HCT116 (cell line): ENCODE measurements at regions not wholly inside any gene's neighbourhood (a gene's known extent, or its start where the extent isn't known, plus 50 kb on each side); places are given as distances from the start of the nearest gene placed in this dataset.

Experiments
- ATAC-seq: fragments of 200-7000 bp; cut with Tn5 transposase; 2 replicates; pipeline ENCODE4 v1.9.1; 2020; ENCODE audit warnings: mild to moderate bottlenecking, moderate library complexity
- BruUV-seq: library from RNA; stranded (reverse); fragments of 400-500 nt; replicated peaks from 2 replicates; lab custom pipeline; 2021; lab: Mats Ljungman, UMichigan
- CTCF ChIA-PET: fragments of 300-600 bp; sonication (Branson Sonifier 250); formaldehyde crosslinking; loops from one replicate; lab custom pipeline; 2021; ENCODE audit warnings: antibody characterized with exemption; lab: Charles Lee
- POLR2A ChIA-PET: fragments of 300-600, 350-600 bp; sonication (Branson Sonifier 250); formaldehyde crosslinking; loops from one replicate; lab custom pipeline; 2021; ENCODE audit warnings: antibody characterized with exemption; lab: Charles Lee
- RAD21 ChIA-PET, 2 experiments: fragments of 300-600 bp; sonication (Branson Sonifier 250); formaldehyde crosslinking; loops; one replicate each; lab custom pipeline; 2023; ENCODE audit warnings: low total read pairs in 2 of 2; ENCODE audit not compliant: uncharacterized antibody in 2 of 2, unreplicated experiment in 2 of 2, low non-redundant PET in 1 of 2; lab: Charles Lee
- DNase-seq: peaks from one replicate; pipeline ENCODE4 v3.0.0-alpha.2; 2010; ENCODE audit warnings: low read depth, low spot score
- H2AFZ ChIP-seq: fragments of 200-600 bp; shearing (Covaris generic), sonication (generic); 2 replicates; pipeline ENCODE4 v1.6.1; 2017; ENCODE audit warnings: low read depth, mixed run types, mixed read lengths, antibody characterized with exemption, low read length; ENCODE audit not compliant: poor library complexity, severe bottlenecking
- H3K27ac ChIP-seq: 2 replicates; pipeline ENCODE4 v1.5.1; 2012; ENCODE audit warnings: low read depth, low read length
- H3K27me3 ChIP-seq: fragments of 200-600 bp; sonication (generic); 2 replicates; pipeline ENCODE4 v1.6.1; 2016; ENCODE audit warnings: mixed run types, low read length, mixed read lengths; ENCODE audit not compliant: insufficient read depth
- H3K36me3 ChIP-seq, 2 experiments: fragments of 200-500 bp in 1 of 2; fragments of 200-600 bp in 1 of 2; sonication (Bioruptor generic) in 1 of 2; sonication (generic) in 1 of 2; 2 replicates each; pipeline versions ENCODE4 v1.5.1 to v1.6.1; 2014 to 2016; ENCODE audit warnings: low read length in 2 of 2, inconsistent platforms in 1 of 2, mixed read lengths in 1 of 2, mixed run types in 1 of 2; ENCODE audit not compliant: insufficient read depth in 2 of 2, control insufficient read depth in 1 of 2
- H3K4me1 ChIP-seq, 2 experiments: fragments of 200-600 bp in 1 of 2; sonication (generic) in 1 of 2; 2 replicates each; pipeline versions ENCODE4 v1.5.1 to v1.6.1; 2012 to 2017; ENCODE audit warnings: low read length in 2 of 2, inconsistent platforms in 1 of 2, mild to moderate bottlenecking in 1 of 2, mixed read lengths in 1 of 2, mixed run types in 1 of 2, moderate library complexity in 1 of 2; ENCODE audit not compliant: insufficient read depth in 2 of 2, control insufficient read depth in 1 of 2
- H3K4me2 ChIP-seq: fragments of 200-600 bp; sonication (generic); 2 replicates; pipeline ENCODE4 v1.6.1; 2017; ENCODE audit warnings: mixed run types, low read length, mixed read lengths
- H3K4me3 ChIP-seq, 2 experiments: fragments of 200-600 bp in 1 of 2; sonication (generic) in 1 of 2; replicated peaks in 1 of 2; 2 replicates each; pipeline ENCODE4 v1.5.1; 2011 to 2016; ENCODE audit warnings: low read length in 2 of 2, control low read depth in 1 of 2, low read depth in 1 of 2, mild to moderate bottlenecking in 1 of 2, mixed read lengths in 1 of 2, mixed run types in 1 of 2
- H3K79me2 ChIP-seq: fragments of 200-600 bp; sonication (generic); 2 replicates; pipeline ENCODE4 v1.6.1; 2017; ENCODE audit warnings: mild to moderate bottlenecking, mixed run types, low read length, moderate library complexity, mixed read lengths; ENCODE audit not compliant: insufficient read depth
- H3K9ac ChIP-seq: fragments of 200-600 bp; sonication (generic); 2 replicates; pipeline ENCODE4 v1.6.1; 2016; ENCODE audit warnings: low read length, mixed read lengths
- H3K9me2 ChIP-seq: fragments of 200-600 bp; sonication (generic), shearing (Covaris generic); 2 replicates; pipeline ENCODE4 v1.6.1; 2017; ENCODE audit warnings: mixed run types, mild to moderate bottlenecking, moderate library complexity; ENCODE audit not compliant: insufficient read depth
- H3K9me3 ChIP-seq, 2 experiments: fragments of 200-500 bp in 1 of 2; fragments of 200-600 bp in 1 of 2; sonication (Bioruptor generic) in 1 of 2; sonication (generic) in 1 of 2; 2 replicates each; pipeline ENCODE4 v1.6.1; 2014 to 2017; ENCODE audit warnings: low read length in 2 of 2, mixed read lengths in 2 of 2, inconsistent platforms in 1 of 2, low read depth in 1 of 2, mild to moderate bottlenecking in 1 of 2, mixed run types in 1 of 2, moderate library complexity in 1 of 2; ENCODE audit not compliant: control insufficient read depth in 1 of 2, insufficient read depth in 1 of 2
- H4K20me1 ChIP-seq: fragments of 200-600 bp; sonication (generic), shearing (Covaris generic); 2 replicates; pipeline ENCODE4 v1.6.1; 2017; ENCODE audit warnings: mixed run types, mild to moderate bottlenecking, moderate library complexity; ENCODE audit not compliant: insufficient read depth
- CBX3 ChIP-seq: IDR thresholded peaks from 2 replicates; pipeline ENCODE4 v1.6.1; 2012; ENCODE audit warnings: low read depth
- CTCF ChIP-seq, 3 experiments: fragments of 200-600 bp in 1 of 3; sonication (generic) in 1 of 3; IDR thresholded peaks in 2 of 3; conservative IDR thresholded peaks in 1 of 3; 2 replicates each; pipeline ENCODE4 v1.5.1; 2012 to 2017; ENCODE audit warnings: low read depth in 2 of 3, low read length in 2 of 3, antibody characterized with exemption in 1 of 3, borderline replicate concordance in 1 of 3, control low read depth in 1 of 3, mild to moderate bottlenecking in 1 of 3, mixed read lengths in 1 of 3, mixed run types in 1 of 3, moderate library complexity in 1 of 3; ENCODE audit not compliant: insufficient read depth in 1 of 3
- EGR1 ChIP-seq: IDR thresholded peaks from 2 replicates; pipeline ENCODE4 v1.6.1; 2012; ENCODE audit warnings: low read depth
- ELF1 ChIP-seq: IDR thresholded peaks from 2 replicates; pipeline ENCODE4 v1.6.1; 2012; ENCODE audit warnings: low read depth, borderline replicate concordance
- JUND ChIP-seq: IDR thresholded peaks from 2 replicates; pipeline ENCODE4 v1.6.1; 2012
- SIN3A ChIP-seq: IDR thresholded peaks from 2 replicates; pipeline ENCODE4 v1.6.1; 2012; ENCODE audit warnings: low read depth
- SP1 ChIP-seq: IDR thresholded peaks from 2 replicates; pipeline ENCODE4 v1.6.1; 2012; ENCODE audit warnings: low read depth
- TCF7L2 ChIP-seq: IDR thresholded peaks from 2 replicates; pipeline ENCODE4 v1.7.0; 2011; ENCODE audit warnings: borderline replicate concordance, inconsistent platforms; ENCODE audit not compliant: insufficient read depth, insufficient read length; ENCODE audit errors: extremely low read depth
- YY1 ChIP-seq: IDR thresholded peaks from 2 replicates; pipeline ENCODE4 v1.6.1; 2011; ENCODE audit warnings: low read length, low read depth, moderate library complexity, mild to moderate bottlenecking; ENCODE audit not compliant: insufficient replicate concordance; ENCODE audit errors: extremely low read depth
- ZNF274 ChIP-seq: fragments of 200-500 bp; sonication (Bioruptor generic); IDR thresholded peaks from 2 replicates; pipeline ENCODE4 v1.6.1; 2014; ENCODE audit warnings: mild to moderate bottlenecking, low read depth, low read length, inconsistent platforms
- intact Hi-C: fragments of 100-400 bp; cut with micrococcal nuclease; formaldehyde crosslinking; loops from 2 replicates; pipeline ENCODE4 v1.10.0; 2022
- TF ChIP-seq, protein P1 (sequence below): IDR thresholded peaks from 2 replicates; pipeline ENCODE4 v1.6.1; 2012
- TF ChIP-seq, protein P2 (sequence below): IDR thresholded peaks from 2 replicates; pipeline ENCODE4 v1.6.1; 2012
- TF ChIP-seq, protein P3 (sequence below): IDR thresholded peaks from 2 replicates; pipeline ENCODE4 v1.6.1; 2011; ENCODE audit warnings: mild to moderate bottlenecking, low read length, moderate library complexity; ENCODE audit not compliant: insufficient replicate concordance; ENCODE audit errors: extremely low read depth

- TF ChIP-seq, protein P1, sequence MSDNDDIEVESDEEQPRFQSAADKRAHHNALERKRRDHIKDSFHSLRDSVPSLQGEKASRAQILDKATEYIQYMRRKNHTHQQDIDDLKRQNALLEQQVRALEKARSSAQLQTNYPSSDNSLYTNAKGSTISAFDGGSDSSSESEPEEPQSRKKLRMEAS = no peak
- TF ChIP-seq, protein P2, sequence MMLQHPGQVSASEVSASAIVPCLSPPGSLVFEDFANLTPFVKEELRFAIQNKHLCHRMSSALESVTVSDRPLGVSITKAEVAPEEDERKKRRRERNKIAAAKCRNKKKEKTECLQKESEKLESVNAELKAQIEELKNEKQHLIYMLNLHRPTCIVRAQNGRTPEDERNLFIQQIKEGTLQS = no peak
- TF ChIP-seq JUND (no peak), EGR1 (no peak), SP1 (no peak), SIN3A (no peak), ZNF274 (no peak), TCF7L2 (no peak), CBX3 (no peak), ELF1 (no peak), CTCF (IDR thresholded peaks at IDR 0.05 in 2 of 3, conservative IDR thresholded peaks at IDR 0.05 in 1 of 3; ENCODE audit: borderline replicate concordance in 1 of 3, insufficient read depth in 1 of 3, low read depth in 2 of 3, low read length in 2 of 3) (no peak), YY1 (no peak)
- TF ChIP-seq, protein P3, sequence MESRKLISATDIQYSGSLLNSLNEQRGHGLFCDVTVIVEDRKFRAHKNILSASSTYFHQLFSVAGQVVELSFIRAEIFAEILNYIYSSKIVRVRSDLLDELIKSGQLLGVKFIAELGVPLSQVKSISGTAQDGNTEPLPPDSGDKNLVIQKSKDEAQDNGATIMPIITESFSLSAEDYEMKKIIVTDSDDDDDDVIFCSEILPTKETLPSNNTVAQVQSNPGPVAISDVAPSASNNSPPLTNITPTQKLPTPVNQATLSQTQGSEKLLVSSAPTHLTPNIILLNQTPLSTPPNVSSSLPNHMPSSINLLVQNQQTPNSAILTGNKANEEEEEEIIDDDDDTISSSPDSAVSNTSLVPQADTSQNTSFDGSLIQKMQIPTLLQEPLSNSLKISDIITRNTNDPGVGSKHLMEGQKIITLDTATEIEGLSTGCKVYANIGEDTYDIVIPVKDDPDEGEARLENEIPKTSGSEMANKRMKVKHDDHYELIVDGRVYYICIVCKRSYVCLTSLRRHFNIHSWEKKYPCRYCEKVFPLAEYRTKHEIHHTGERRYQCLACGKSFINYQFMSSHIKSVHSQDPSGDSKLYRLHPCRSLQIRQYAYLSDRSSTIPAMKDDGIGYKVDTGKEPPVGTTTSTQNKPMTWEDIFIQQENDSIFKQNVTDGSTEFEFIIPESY = no peak
- TF ChIP-seq, all 23 proteins: peak for 0
- no peak for ATAC-seq
- Histone ChIP-seq H3K4me1 (no peaks in the 10 kb centered on the region), H3K27me3 (no peaks in the 10 kb centered on the region), H4K20me1 (no peaks in the 10 kb centered on the region), H3K9me2 (no peaks in the 10 kb centered on the region), H3K9ac (no peak overlapping the region), H3K36me3 (no peaks in the 10 kb centered on the region), H3K79me2 (no peaks in the 10 kb centered on the region), H3K4me2 (no peak overlapping the region), H2AFZ (no peak overlapping the region), H3K9me3 (peaks cover 5 to 29% of the 10 kb centered on the region in 2 experiments; a peak in 2 of 4 replicates), H3K27ac (no peak overlapping the region), H3K4me3 (no peak overlapping the region)
- POLR2A ChIA-PET = no interaction called here
- BruUV-seq = no TSS peak
- RAD21 ChIA-PET = no interaction called here
- no peak for DNase-seq
- CTCF ChIA-PET = no interaction called here
- intact Hi-C loops = no loop called here
These were observed 502.8 kb downstream of the LTN1 start for GRCh38 chr21:28489821-28490350.
